Neural cell (in vitro differentiated cells): ENCODE measurements at regions not wholly inside any gene's neighbourhood (a gene's known extent, or its start where the extent isn't known, plus 50 kb on each side); places are given as distances from the start of the nearest gene placed in this dataset.
A peak's percentile ranks its signal among the peaks of the same experiment; 100 is the strongest.

Experiments
- H2AFZ ChIP-seq: fragments of 200-600, 300-800 bp; sonication (generic), shearing (Covaris generic); 2 replicates; pipeline ENCODE4 v1.6.0; 2014; ENCODE audit warnings: low read depth, mild to moderate bottlenecking, antibody characterized with exemption, low read length, moderate library complexity
- H3F3A ChIP-seq: fragments of 200-600 bp; shearing (Covaris generic); 2 replicates; pipeline ENCODE4 v1.6.1; 2016; ENCODE audit warnings: mild to moderate bottlenecking, moderate library complexity, mixed read lengths, antibody characterized with exemption, low read length; ENCODE audit not compliant: insufficient read depth, poor library complexity, severe bottlenecking
- H3K27ac ChIP-seq: fragments of 200-600, 300-800 bp; sonication (generic), shearing (Covaris generic); 2 replicates; pipeline ENCODE4 v1.5.1; 2014; ENCODE audit warnings: mild to moderate bottlenecking, low read length, moderate library complexity
- H3K27me3 ChIP-seq: fragments of 300-800, 200-600 bp; sonication (generic), shearing (Covaris generic); 2 replicates; pipeline ENCODE4 v1.6.0; 2014; ENCODE audit warnings: mild to moderate bottlenecking, low read depth, low read length, moderate library complexity; ENCODE audit not compliant: insufficient read depth
- H3K36me3 ChIP-seq: fragments of 300-800, 200-600 bp; sonication (generic), shearing (Covaris generic); 2 replicates; pipeline ENCODE4 v1.5.1; 2014; ENCODE audit warnings: mild to moderate bottlenecking, antibody characterized with exemption, low read length, moderate library complexity; ENCODE audit not compliant: insufficient read depth
- H3K4me2 ChIP-seq: fragments of 300-800, 200-600 bp; sonication (generic), shearing (Covaris generic); 2 replicates; pipeline ENCODE4 v1.6.0; 2014; ENCODE audit warnings: mild to moderate bottlenecking, low read length
- H3K4me3 ChIP-seq: fragments of 300-800, 200-600 bp; sonication (generic), shearing (Covaris generic); 2 replicates; pipeline ENCODE4 v1.5.1; 2014; ENCODE audit warnings: mild to moderate bottlenecking, low read length, moderate library complexity
- H3K79me2 ChIP-seq: fragments of 200-600 bp; shearing (Covaris generic); replicated peaks from 2 replicates; pipeline ENCODE4 v1.6.0; 2014; ENCODE audit warnings: mild to moderate bottlenecking, low read length, moderate library complexity; ENCODE audit not compliant: insufficient read depth
- H3K9ac ChIP-seq: fragments of 300-800, 200-600 bp; sonication (generic), shearing (Covaris generic); 2 replicates; pipeline ENCODE4 v1.6.1; 2016; ENCODE audit warnings: mild to moderate bottlenecking, low read length, mixed read lengths
- H3K9me2 ChIP-seq: fragments of 200-600 bp; shearing (Covaris generic); 2 replicates; pipeline ENCODE4 v1.6.1; 2016; ENCODE audit warnings: mild to moderate bottlenecking, low read length, mixed read lengths; ENCODE audit not compliant: insufficient read depth
- H3K9me3 ChIP-seq: fragments of 200-600, 300-800 bp; sonication (generic), shearing (Covaris generic); 2 replicates; pipeline ENCODE4 v1.6.1; 2016; ENCODE audit warnings: mild to moderate bottlenecking, mixed run types, low read length, moderate library complexity, mixed read lengths
- H4K20me1 ChIP-seq: fragments of 200-600 bp; shearing (Covaris generic); 2 replicates; pipeline ENCODE4 v1.6.1; 2016; ENCODE audit warnings: mild to moderate bottlenecking, mixed run types; ENCODE audit not compliant: insufficient read depth
- EP300 ChIP-seq: fragments of 450-650 bp; conservative IDR thresholded peaks from 2 replicates; pipeline ENCODE4 v1.6.1; 2014; ENCODE audit warnings: antibody characterized with exemption, mild to moderate bottlenecking, moderate library complexity; ENCODE audit not compliant: poor library complexity, severe bottlenecking
- EZH2 ChIP-seq: fragments of 200-600, 300-800 bp; shearing (Covaris generic), sonication (generic); IDR thresholded peaks from 2 replicates; pipeline ENCODE4 v1.6.1; 2014; ENCODE audit warnings: antibody characterized with exemption, low read length, borderline replicate concordance, mild to moderate bottlenecking; ENCODE audit not compliant: insufficient read depth, poor library complexity, severe bottlenecking
- MXI1 ChIP-seq: fragments of 450-650 bp; conservative IDR thresholded peaks from 2 replicates; pipeline ENCODE4 v1.6.1; 2014; ENCODE audit warnings: antibody characterized with exemption, mild to moderate bottlenecking; ENCODE audit not compliant: poor library complexity, severe bottlenecking
- POLR2AphosphoS5 ChIP-seq: IDR thresholded peaks from 2 replicates; pipeline ENCODE4 v1.6.1; 2012
- RAD21 ChIP-seq: fragments of 450-650 bp; conservative IDR thresholded peaks from 2 replicates; pipeline ENCODE4 v1.6.1; 2014; ENCODE audit warnings: antibody characterized with exemption, mild to moderate bottlenecking, moderate library complexity
- SMC3 ChIP-seq: fragments of 450-650 bp; conservative IDR thresholded peaks from 2 replicates; pipeline ENCODE4 v1.6.1; 2014; ENCODE audit warnings: antibody characterized with exemption, mild to moderate bottlenecking, moderate library complexity; ENCODE audit not compliant: poor library complexity
- TAF1 ChIP-seq: IDR thresholded peaks from 2 replicates; pipeline ENCODE4 v1.6.1; 2012; ENCODE audit warnings: low read depth
- TF ChIP-seq, protein P1 (sequence below): IDR thresholded peaks from 2 replicates; pipeline ENCODE4 v1.6.1; 2012; ENCODE audit warnings: borderline replicate concordance
- TF ChIP-seq, protein P2 (sequence below): fragments of 450-650 bp; IDR thresholded peaks from 2 replicates; pipeline ENCODE4 v1.5.1; 2014; ENCODE audit warnings: antibody characterized with exemption, mild to moderate bottlenecking, moderate library complexity; ENCODE audit not compliant: poor library complexity, severe bottlenecking

DNA sequence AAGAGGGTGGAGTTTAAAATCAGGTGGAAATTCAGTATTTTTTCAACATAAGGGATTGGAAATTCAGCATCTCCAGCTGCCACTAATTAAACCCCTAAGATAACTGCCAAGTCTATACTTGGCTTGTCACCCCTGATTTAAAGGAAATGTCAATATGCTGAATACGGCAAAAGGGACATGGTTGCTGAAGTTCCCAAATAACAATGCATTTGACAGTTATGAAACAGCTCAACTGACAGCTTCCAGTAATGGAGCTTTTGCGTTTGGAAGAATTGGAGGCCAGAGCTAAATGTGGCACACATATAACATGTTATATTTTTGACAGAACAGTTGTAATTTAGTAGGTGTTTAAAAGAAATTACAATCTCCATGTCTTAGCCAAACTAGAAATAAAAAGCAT lies 1867.9 kb upstream of the LRRTM1 start:
- Histone ChIP-seq H3K9me3 (no peaks in the 10 kb centered on the region), H2AFZ (no peak overlapping the region), H3K9ac (no peak overlapping the region), H3K27me3 (no peaks in the 10 kb centered on the region), H4K20me1 (no peaks in the 10 kb centered on the region), H3K36me3 (no peaks in the 10 kb centered on the region), H3F3A (no peaks in the 10 kb centered on the region), H3K4me2 (peak overlapping the region; percentile 26), H3K79me2 (no peaks in the 10 kb centered on the region), H3K27ac (peak overlapping the region; percentile 59), H3K9me2 (no peaks in the 10 kb centered on the region), H3K4me3 (peak overlapping the region; percentile 37)
- TF ChIP-seq, protein P1, sequence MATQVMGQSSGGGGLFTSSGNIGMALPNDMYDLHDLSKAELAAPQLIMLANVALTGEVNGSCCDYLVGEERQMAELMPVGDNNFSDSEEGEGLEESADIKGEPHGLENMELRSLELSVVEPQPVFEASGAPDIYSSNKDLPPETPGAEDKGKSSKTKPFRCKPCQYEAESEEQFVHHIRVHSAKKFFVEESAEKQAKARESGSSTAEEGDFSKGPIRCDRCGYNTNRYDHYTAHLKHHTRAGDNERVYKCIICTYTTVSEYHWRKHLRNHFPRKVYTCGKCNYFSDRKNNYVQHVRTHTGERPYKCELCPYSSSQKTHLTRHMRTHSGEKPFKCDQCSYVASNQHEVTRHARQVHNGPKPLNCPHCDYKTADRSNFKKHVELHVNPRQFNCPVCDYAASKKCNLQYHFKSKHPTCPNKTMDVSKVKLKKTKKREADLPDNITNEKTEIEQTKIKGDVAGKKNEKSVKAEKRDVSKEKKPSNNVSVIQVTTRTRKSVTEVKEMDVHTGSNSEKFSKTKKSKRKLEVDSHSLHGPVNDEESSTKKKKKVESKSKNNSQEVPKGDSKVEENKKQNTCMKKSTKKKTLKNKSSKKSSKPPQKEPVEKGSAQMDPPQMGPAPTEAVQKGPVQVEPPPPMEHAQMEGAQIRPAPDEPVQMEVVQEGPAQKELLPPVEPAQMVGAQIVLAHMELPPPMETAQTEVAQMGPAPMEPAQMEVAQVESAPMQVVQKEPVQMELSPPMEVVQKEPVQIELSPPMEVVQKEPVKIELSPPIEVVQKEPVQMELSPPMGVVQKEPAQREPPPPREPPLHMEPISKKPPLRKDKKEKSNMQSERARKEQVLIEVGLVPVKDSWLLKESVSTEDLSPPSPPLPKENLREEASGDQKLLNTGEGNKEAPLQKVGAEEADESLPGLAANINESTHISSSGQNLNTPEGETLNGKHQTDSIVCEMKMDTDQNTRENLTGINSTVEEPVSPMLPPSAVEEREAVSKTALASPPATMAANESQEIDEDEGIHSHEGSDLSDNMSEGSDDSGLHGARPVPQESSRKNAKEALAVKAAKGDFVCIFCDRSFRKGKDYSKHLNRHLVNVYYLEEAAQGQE, result peak; percentile 53
- peak; percentile 59 for TF ChIP-seq POLR2AphosphoS5
- peak; percentile 95 for TF ChIP-seq EP300
- TF ChIP-seq SMC3, result no peak

- H3K27ac ChIP-seq, result no peak overlapping the region
- H3K9me2 ChIP-seq, result no peaks in the 10 kb centered on the region
- H3K27me3 ChIP-seq, result no peaks in the 10 kb centered on the region
- no peak overlapping the region for H3K4me2 ChIP-seq
- no peak overlapping the region for H3K4me3 ChIP-seq
- TF ChIP-seq, protein P1, result no peak
- TF ChIP-seq SMC3 (no peak), POLR2AphosphoS5 (no peak), RAD21 (no peak), MXI1 (no peak), EZH2 (no peak), EP300 (no peak), TAF1 (no peak)
- TF ChIP-seq, protein P2, sequence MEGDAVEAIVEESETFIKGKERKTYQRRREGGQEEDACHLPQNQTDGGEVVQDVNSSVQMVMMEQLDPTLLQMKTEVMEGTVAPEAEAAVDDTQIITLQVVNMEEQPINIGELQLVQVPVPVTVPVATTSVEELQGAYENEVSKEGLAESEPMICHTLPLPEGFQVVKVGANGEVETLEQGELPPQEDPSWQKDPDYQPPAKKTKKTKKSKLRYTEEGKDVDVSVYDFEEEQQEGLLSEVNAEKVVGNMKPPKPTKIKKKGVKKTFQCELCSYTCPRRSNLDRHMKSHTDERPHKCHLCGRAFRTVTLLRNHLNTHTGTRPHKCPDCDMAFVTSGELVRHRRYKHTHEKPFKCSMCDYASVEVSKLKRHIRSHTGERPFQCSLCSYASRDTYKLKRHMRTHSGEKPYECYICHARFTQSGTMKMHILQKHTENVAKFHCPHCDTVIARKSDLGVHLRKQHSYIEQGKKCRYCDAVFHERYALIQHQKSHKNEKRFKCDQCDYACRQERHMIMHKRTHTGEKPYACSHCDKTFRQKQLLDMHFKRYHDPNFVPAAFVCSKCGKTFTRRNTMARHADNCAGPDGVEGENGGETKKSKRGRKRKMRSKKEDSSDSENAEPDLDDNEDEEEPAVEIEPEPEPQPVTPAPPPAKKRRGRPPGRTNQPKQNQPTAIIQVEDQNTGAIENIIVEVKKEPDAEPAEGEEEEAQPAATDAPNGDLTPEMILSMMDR, result no peak
- H3K9me3 ChIP-seq, result no peaks in the 10 kb centered on the region
- no peaks in the 10 kb centered on the region for H3K79me2 ChIP-seq
- no peaks in the 10 kb centered on the region for H3F3A ChIP-seq
- H2AFZ ChIP-seq, result no peak overlapping the region
- no peaks in the 10 kb centered on the region for H4K20me1 ChIP-seq
- no peaks in the 10 kb centered on the region for H3K36me3 ChIP-seq
- no peak overlapping the region for H3K9ac ChIP-seq
Measured at GRCh38 chr2:82169379-82169778, 1864.8 kb upstream of the LRRTM1 start.
